Left ventricle myocardium superior (tissue), 1 donor: ENCODE measurements at regions not wholly inside any gene's neighbourhood (a gene's known extent, or its start where the extent isn't known, plus 50 kb on each side); places are given as distances from the start of the nearest gene placed in this dataset.
"Not testable (repeated sequence)": the region's sequence is repeated elsewhere in the genome, so short reads cannot be mapped to it uniquely, and the experiment has no call there.

Experiments used
- ATAC-seq: fragments of 200-7000 bp; cut with Tn5 transposase; one replicate; pipeline ENCODE4 v1.9.1; 2020; ENCODE audit warnings: mild to moderate bottlenecking, moderate library complexity
- DNase-seq: peaks from one replicate; pipeline ENCODE4 v3.0.0-alpha.2; 2020
- intact Hi-C: fragments of 100-400 bp; cut with micrococcal nuclease; formaldehyde crosslinking; loops from one replicate; pipeline ENCODE4 v1.11.0; 2022
- donor health status: DM: no; HTN: yes; CAD: no; lungs with severe emphysema.

- ATAC-seq, intact Hi-C loops: not testable (repeated sequence)
Observed at GRCh38 chr7:75274114-75274513, 121.3 kb upstream of the TRIM73 start.

More at GRCh38 chr7:75274114-75274513, 121.3 kb upstream of the TRIM73 start:
- not testable (repeated sequence) for DNase-seq
